ENCODE measurements at regions not wholly inside any gene's neighbourhood (a gene's known extent, or its start where the extent isn't known, plus 50 kb on each side); places are given as distances from the start of the nearest gene placed in this dataset.

DNA sequence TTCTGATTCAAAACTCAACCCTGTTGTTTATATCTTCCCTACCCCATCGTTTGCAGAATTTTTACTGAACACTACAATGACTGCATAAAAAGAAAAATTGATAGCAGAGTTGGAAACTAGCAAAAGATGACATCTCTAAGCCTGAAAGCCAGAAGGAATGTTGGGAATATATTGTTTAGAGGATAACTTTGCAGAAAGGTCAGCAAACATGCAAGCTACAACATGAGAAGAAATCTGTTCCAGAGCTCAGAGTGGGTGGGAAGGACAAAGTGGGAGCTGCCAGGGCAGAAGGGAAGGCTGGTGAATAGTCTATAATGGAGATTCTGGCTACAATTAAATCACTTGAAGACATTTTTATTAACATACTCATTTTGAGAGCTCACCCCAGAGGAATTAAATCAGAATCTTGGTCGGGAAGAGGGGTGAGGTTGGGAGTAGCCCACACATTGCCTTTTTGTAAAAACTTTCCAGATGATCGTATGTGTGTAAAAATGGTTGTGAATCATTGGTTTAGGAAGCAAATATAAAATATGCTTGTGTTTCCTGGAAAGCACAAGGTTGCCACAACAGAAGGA is 574.8 kb downstream of the FLRT2 start (continued):
- TF ChIP-seq TBL1XR1 (IDR thresholded peaks at IDR 0.05; ENCODE audit: low read depth, low read length), result no peak
- no peak for TF ChIP-seq TAF1 (IDR thresholded peaks at IDR 0.05; ENCODE audit: borderline replicate concordance, low read depth, low read length)
- TF ChIP-seq, protein P1, sequence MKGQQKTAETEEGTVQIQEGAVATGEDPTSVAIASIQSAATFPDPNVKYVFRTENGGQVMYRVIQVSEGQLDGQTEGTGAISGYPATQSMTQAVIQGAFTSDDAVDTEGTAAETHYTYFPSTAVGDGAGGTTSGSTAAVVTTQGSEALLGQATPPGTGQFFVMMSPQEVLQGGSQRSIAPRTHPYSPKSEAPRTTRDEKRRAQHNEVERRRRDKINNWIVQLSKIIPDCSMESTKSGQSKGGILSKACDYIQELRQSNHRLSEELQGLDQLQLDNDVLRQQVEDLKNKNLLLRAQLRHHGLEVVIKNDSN (IDR thresholded peaks at IDR 0.05; ENCODE audit: borderline replicate concordance, extremely low read length, insufficient read depth, low read depth, low read length), result no peak

GRCh38 chr14:86094512-86094911 is 564.6 kb downstream of the FLRT2 start:
- RAD21 ChIA-PET (ENCODE audit: unreplicated experiment), result no interaction called here
- SMC1A ChIA-PET (ENCODE audit: uncharacterized antibody, unreplicated experiment), result no interaction called here
- in situ Hi-C loops (cut with MboI), result no loop called here
- CTCF ChIA-PET, result interaction anchor here (0.6 to 0.9 kb wide), 2 partner anchors 59 to 482 kb away, joined by 3 read pairs; no protein-coding TSS in a partner anchor
- Histone ChIP-seq H4K20me1 (ENCODE audit: control insufficient read depth, insufficient read depth) (no peaks in the 10 kb centered on the region), H3K4me2 (ENCODE audit: control insufficient read depth, insufficient read depth) (no peak overlapping the region), H3K79me2 (ENCODE audit: control insufficient read depth, insufficient read depth, low read length) (no peaks in the 10 kb centered on the region), H3K27ac (ENCODE audit: control insufficient read depth, insufficient read depth) (no peak overlapping the region), H3K4me1 (ENCODE audit: control insufficient read depth, insufficient read depth, low read length) (no peaks in the 10 kb centered on the region), H3K4me3 (no peak overlapping the region), H2AFZ (ENCODE audit: control insufficient read depth, low read depth, low read length) (no peak overlapping the region), H3K9ac (ENCODE audit: control insufficient read depth, insufficient read depth, low read length) (no peak overlapping the region), H3K27me3 (replicated peaks in 1 of 2; ENCODE audit: control insufficient read depth in 2 of 2, insufficient read depth in 2 of 2, low read length in 1 of 2) (no peaks in the 10 kb centered on the region), H3K9me3 (replicated peaks; ENCODE audit: control insufficient read depth, insufficient read depth, low read length) (no peaks in the 10 kb centered on the region), H3K36me3 (ENCODE audit: control insufficient read depth in 2 of 2, insufficient read depth in 2 of 2, low read length in 1 of 2) (no peaks in the 10 kb centered on the region)
- no peak for DNase-seq (ENCODE audit: low read depth, low spot score)
- FAIRE-seq, result no peak
- no TSS peak for BruUV-seq (replicated peaks)
- no peak for ATAC-seq
- POLR2A ChIA-PET, result no interaction called here
- intact Hi-C loops (cut with micrococcal nuclease; ENCODE audit: unreplicated experiment), result no loop called here
- TF ChIP-seq NBN (IDR thresholded peaks at IDR 0.05) (no peak), ZBED1 (IDR thresholded peaks at IDR 0.05; ENCODE audit: borderline replicate concordance) (no peak), KLF5 (IDR thresholded peaks at IDR 0.05; ENCODE audit: partially characterized antibody) (no peak), YBX1 (IDR thresholded peaks at IDR 0.05) (no peak), RAD21 (IDR thresholded peaks at IDR 0.05; ENCODE audit: insufficient read depth, low read depth, low read length) (no peak), MTA2 (IDR thresholded peaks at IDR 0.05; ENCODE audit: low read depth) (no peak), HDAC2 (IDR thresholded peaks at IDR 0.05) (no peak), SP1 (IDR thresholded peaks at IDR 0.05; ENCODE audit: low read depth, low read length) (no peak), GABPA (IDR thresholded peaks at IDR 0.05; ENCODE audit: low read depth) (no peak), ASH2L (IDR thresholded peaks at IDR 0.05; ENCODE audit: borderline replicate concordance, low read depth) (no peak), ZBTB4 (CRISPR knock-in tag; IDR thresholded peaks at IDR 0.05) (no peak), EGR1 (IDR thresholded peaks at IDR 0.05; ENCODE audit: borderline replicate concordance in 1 of 2, low read depth in 2 of 2, low read length in 2 of 2) (no peak)
- TF ChIP-seq, protein P2, sequence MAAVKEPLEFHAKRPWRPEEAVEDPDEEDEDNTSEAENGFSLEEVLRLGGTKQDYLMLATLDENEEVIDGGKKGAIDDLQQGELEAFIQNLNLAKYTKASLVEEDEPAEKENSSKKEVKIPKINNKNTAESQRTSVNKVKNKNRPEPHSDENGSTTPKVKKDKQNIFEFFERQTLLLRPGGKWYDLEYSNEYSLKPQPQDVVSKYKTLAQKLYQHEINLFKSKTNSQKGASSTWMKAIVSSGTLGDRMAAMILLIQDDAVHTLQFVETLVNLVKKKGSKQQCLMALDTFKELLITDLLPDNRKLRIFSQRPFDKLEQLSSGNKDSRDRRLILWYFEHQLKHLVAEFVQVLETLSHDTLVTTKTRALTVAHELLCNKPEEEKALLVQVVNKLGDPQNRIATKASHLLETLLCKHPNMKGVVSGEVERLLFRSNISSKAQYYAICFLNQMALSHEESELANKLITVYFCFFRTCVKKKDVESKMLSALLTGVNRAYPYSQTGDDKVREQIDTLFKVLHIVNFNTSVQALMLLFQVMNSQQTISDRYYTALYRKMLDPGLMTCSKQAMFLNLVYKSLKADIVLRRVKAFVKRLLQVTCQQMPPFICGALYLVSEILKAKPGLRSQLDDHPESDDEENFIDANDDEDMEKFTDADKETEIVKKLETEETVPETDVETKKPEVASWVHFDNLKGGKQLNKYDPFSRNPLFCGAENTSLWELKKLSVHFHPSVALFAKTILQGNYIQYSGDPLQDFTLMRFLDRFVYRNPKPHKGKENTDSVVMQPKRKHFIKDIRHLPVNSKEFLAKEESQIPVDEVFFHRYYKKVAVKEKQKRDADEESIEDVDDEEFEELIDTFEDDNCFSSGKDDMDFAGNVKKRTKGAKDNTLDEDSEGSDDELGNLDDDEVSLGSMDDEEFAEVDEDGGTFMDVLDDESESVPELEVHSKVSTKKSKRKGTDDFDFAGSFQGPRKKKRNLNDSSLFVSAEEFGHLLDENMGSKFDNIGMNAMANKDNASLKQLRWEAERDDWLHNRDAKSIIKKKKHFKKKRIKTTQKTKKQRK (IDR thresholded peaks at IDR 0.05; ENCODE audit: low read depth, low read length), result no peak
- TF ChIP-seq, protein P3, sequence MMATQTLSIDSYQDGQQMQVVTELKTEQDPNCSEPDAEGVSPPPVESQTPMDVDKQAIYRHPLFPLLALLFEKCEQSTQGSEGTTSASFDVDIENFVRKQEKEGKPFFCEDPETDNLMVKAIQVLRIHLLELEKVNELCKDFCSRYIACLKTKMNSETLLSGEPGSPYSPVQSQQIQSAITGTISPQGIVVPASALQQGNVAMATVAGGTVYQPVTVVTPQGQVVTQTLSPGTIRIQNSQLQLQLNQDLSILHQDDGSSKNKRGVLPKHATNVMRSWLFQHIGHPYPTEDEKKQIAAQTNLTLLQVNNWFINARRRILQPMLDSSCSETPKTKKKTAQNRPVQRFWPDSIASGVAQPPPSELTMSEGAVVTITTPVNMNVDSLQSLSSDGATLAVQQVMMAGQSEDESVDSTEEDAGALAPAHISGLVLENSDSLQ (IDR thresholded peaks at IDR 0.05), result no peak
